ENCODE measurements at regions not wholly inside any gene's neighbourhood (a gene's known extent, or its start where the extent isn't known, plus 50 kb on each side); places are given as distances from the start of the nearest gene placed in this dataset.

DNA sequence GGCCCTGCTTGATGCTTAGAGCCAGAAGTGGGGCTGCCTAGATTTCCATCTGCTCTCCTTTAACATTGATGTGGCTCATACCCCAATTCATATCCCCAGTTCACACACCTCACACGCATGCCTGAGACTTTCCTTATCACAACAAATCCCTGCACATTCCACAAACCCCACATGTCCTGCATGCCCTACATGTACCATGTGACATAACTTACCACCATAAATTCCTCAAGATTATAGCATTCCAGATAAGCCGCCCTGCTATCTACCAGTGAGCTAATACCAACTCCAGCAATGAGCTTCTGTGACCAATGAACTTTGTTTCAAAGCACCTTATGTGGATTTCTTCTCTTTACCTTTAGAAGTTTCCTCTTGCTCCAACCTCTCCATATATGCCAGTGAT lies 104.7 kb upstream of the RAB11FIP2 start:
- Histone ChIP-seq H3K36me3 (ENCODE audit: low read depth, missing control alignments) (no peaks in the 10 kb centered on the region), H3K27me3 (no peaks in the 10 kb centered on the region), H3K27ac (no peak overlapping the region), H3K4me3 (no peak overlapping the region), H3K9me3 (no peaks in the 10 kb centered on the region), H3K4me1 (no peaks in the 10 kb centered on the region)
- WGBS, 2 donors = 87 to 95% methylated on average over 2 of the region's 2 CpGs
- intact Hi-C loops (cut with DNase I; ENCODE audit: low total_unique reads) = no loop called here
- no peak for TF ChIP-seq CTCF (IDR thresholded peaks at IDR 0.05)
- TF ChIP-seq POLR2A (IDR thresholded peaks at IDR 0.05) = no peak
- DNase-seq = no peak

DNA sequence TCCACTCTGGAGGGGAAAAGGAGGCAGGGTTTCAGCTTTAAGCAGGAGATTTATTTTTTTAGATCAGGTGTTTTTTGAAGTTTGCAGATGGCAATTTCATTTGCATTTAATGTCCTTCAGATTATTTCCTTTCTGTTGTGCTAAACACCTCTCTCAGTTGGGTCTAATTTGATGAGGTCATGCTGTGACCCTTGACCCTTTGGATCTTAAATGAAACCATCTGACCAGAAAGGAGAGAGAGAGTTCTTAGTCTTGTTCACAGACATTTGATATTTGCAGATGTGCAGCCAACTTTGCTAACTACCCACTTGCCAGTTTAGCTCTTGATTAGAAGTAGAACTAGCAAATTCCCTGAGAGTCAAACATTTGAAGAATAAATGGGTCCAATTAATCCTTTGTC lies 101.5 kb upstream of the RAB11FIP2 start:
- Histone ChIP-seq H3K27me3 (no peaks in the 10 kb centered on the region), H3K9me3 (no peaks in the 10 kb centered on the region), H3K27ac (no peak overlapping the region), H3K36me3 (ENCODE audit: low read depth, missing control alignments) (no peaks in the 10 kb centered on the region), H3K4me3 (no peak overlapping the region), H3K4me1 (no peaks in the 10 kb centered on the region)
- TF ChIP-seq CTCF (IDR thresholded peaks at IDR 0.05) = no peak
- no peak for TF ChIP-seq POLR2A (IDR thresholded peaks at IDR 0.05)
- intact Hi-C loops (cut with DNase I; ENCODE audit: low total_unique reads) = no loop called here
- no peak for DNase-seq

GRCh38 chr10:118145256-118145655 lies 98.5 kb upstream of the RAB11FIP2 start:
- intact Hi-C loops (cut with DNase I; ENCODE audit: low total_unique reads) = no loop called here
- no peak for DNase-seq
- Histone ChIP-seq H3K4me1 (no peaks in the 10 kb centered on the region), H3K4me3 (no peak overlapping the region), H3K9me3 (no peaks in the 10 kb centered on the region), H3K36me3 (ENCODE audit: low read depth, missing control alignments) (no peaks in the 10 kb centered on the region), H3K27me3 (no peaks in the 10 kb centered on the region), H3K27ac (no peak overlapping the region)
- TF ChIP-seq POLR2A (IDR thresholded peaks at IDR 0.05) (no peak), CTCF (IDR thresholded peaks at IDR 0.05) (no peak)
- WGBS, 2 donors = 79 to 86% methylated on average over 4 of the region's 4 CpGs

DNA sequence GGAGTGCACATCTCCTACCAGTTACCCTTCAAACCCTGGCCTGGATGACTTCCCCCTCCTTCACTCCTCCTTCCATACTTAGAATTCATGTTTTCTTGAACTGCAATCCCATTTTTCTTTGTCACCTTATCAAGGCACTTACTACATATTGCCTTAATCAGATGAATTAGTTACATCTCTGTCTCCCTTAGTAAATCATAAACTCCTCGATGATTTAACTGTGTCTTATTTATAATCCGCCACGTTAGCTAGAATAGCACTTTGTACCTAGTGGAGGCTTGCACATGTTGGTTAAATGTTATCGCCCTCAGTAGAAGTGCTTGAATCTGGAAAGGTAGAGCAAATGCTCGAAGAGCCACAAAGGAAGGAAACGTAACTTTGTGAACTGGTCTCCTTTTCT lies 94.7 kb upstream of the RAB11FIP2 start:
- H3K27ac ChIP-seq = no peak overlapping the region
- 71 to 80% methylated on average over 6 of the region's 6 CpGs for WGBS, 2 donors
- H3K9me3 ChIP-seq = no peaks in the 10 kb centered on the region
- H3K36me3 ChIP-seq (ENCODE audit: low read depth, missing control alignments) = no peaks in the 10 kb centered on the region
- H3K27me3 ChIP-seq = no peaks in the 10 kb centered on the region
- DNase-seq = no peak
- TF ChIP-seq POLR2A (IDR thresholded peaks at IDR 0.05) = no peak
- TF ChIP-seq CTCF (IDR thresholded peaks at IDR 0.05) = no peak
- no peaks in the 10 kb centered on the region for H3K4me1 ChIP-seq
- H3K4me3 ChIP-seq = no peak overlapping the region
- intact Hi-C loops (cut with DNase I; ENCODE audit: low total_unique reads) = no loop called here

GRCh38 chr10:118139321-118139720 lies 92.6 kb upstream of the RAB11FIP2 start:
- Histone ChIP-seq H3K9me3 (no peaks in the 10 kb centered on the region), H3K4me1 (no peaks in the 10 kb centered on the region), H3K27ac (no peak overlapping the region), H3K4me3 (no peak overlapping the region), H3K36me3 (ENCODE audit: low read depth, missing control alignments) (no peaks in the 10 kb centered on the region), H3K27me3 (no peaks in the 10 kb centered on the region)
- no peak for DNase-seq
- TF ChIP-seq CTCF (IDR thresholded peaks at IDR 0.05) (no peak), POLR2A (IDR thresholded peaks at IDR 0.05) (no peak)
- intact Hi-C loops (cut with DNase I; ENCODE audit: low total_unique reads) = no loop called here
